IMR-90 (cell line): ENCODE measurements at regions not wholly inside any gene's neighbourhood (a gene's known extent, or its start where the extent isn't known, plus 50 kb on each side); places are given as distances from the start of the nearest gene placed in this dataset.

Experiments
- ATAC-seq: fragments of 200-7000 bp; cut with Tn5 transposase; 2 replicates; pipeline ENCODE4 v1.9.1; 2020; ENCODE audit warnings: low read depth, mild to moderate bottlenecking, moderate library complexity
- BruUV-seq: library from RNA; stranded (reverse); fragments of 400-500 nt; replicated peaks from 2 replicates; lab custom pipeline; 2021; lab: Mats Ljungman, UMichigan
- CTCF ChIA-PET: fragments of 300-600 bp; formaldehyde crosslinking; extraction: SDS; loops from one replicate; lab custom pipeline; 2021; ENCODE audit warnings: antibody characterized with exemption; lab: Yijun Ruan, JAX
- POLR2A ChIA-PET: fragments of 300-600 bp; sonication (Branson Sonifier 250); formaldehyde crosslinking; loops from one replicate; lab custom pipeline; 2022; ENCODE audit warnings: antibody characterized with exemption; ENCODE audit not compliant: unreplicated experiment; lab: Charles Lee
- DNase-seq: peaks from one replicate; pipeline ENCODE4 v3.0.0; 2013
- H2AFZ ChIP-seq: replicated peaks from 2 replicates; pipeline ENCODE3; 2013; ENCODE audit warnings: low read length, mild to moderate bottlenecking; ENCODE audit not compliant: poor library complexity
- H2AK5ac ChIP-seq: 2 replicates; pipeline ENCODE4 v1.6.1; 2013; ENCODE audit warnings: low read depth, low read length, inconsistent platforms
- H2AK9ac ChIP-seq: replicated peaks from 2 replicates; pipeline ENCODE3; 2013; ENCODE audit warnings: mild to moderate bottlenecking, low read depth, low read length, moderate library complexity; ENCODE audit not compliant: poor library complexity
- H2BK120ac ChIP-seq: 2 replicates; pipeline ENCODE4 v1.6.1; 2013; ENCODE audit warnings: low read depth, low read length, inconsistent platforms
- H2BK15ac ChIP-seq: 3 replicates; pipeline ENCODE4 v1.6.1; 2013; ENCODE audit warnings: low read depth, low read length, inconsistent platforms
- H2BK20ac ChIP-seq: 2 replicates; pipeline ENCODE4 v1.6.1; 2013; ENCODE audit warnings: low read depth, mild to moderate bottlenecking, inconsistent platforms, low read length, moderate library complexity
- H2BK5ac ChIP-seq: 2 replicates; pipeline ENCODE4 v1.6.1; 2013; ENCODE audit warnings: mild to moderate bottlenecking, low read depth, low read length, inconsistent platforms; ENCODE audit not compliant: poor library complexity, severe bottlenecking
- H3K14ac ChIP-seq: replicated peaks from 2 replicates; pipeline ENCODE4 v1.6.1; 2013; ENCODE audit warnings: low read depth, low read length, inconsistent platforms
- H3K18ac ChIP-seq: 2 replicates; pipeline ENCODE4 v1.6.1; 2013; ENCODE audit warnings: low read depth, low read length, control low read depth
- H3K23ac ChIP-seq: 2 replicates; pipeline ENCODE4 v1.6.1; 2013; ENCODE audit warnings: low read depth, low read length, inconsistent platforms
- H3K27ac ChIP-seq: 2 replicates; pipeline ENCODE4 v1.5.1; 2013; ENCODE audit warnings: mild to moderate bottlenecking, control low read depth, low read length; ENCODE audit not compliant: insufficient read depth
- H3K27me3 ChIP-seq: 2 replicates; pipeline ENCODE4 v1.6.1; 2013; ENCODE audit warnings: low read length; ENCODE audit not compliant: control insufficient read depth, insufficient read depth
- H3K36me3 ChIP-seq: 2 replicates; pipeline ENCODE4 v1.6.1; 2013; ENCODE audit warnings: low read length, mixed read lengths; ENCODE audit not compliant: control insufficient read depth, insufficient read depth
- H3K4ac ChIP-seq: 2 replicates; pipeline ENCODE4 v1.6.1; 2013; ENCODE audit warnings: low read depth, low read length, inconsistent platforms
- H3K4me1 ChIP-seq: 2 replicates; pipeline ENCODE4 v1.6.1; 2013; ENCODE audit warnings: low read length, mixed read lengths; ENCODE audit not compliant: control insufficient read depth, insufficient read depth
- H3K4me2 ChIP-seq: 2 replicates; pipeline ENCODE4 v1.6.1; 2013; ENCODE audit warnings: low read depth, mild to moderate bottlenecking, control low read depth, low read length, moderate library complexity
- H3K4me3 ChIP-seq: 2 replicates; pipeline ENCODE4 v1.5.1; 2013; ENCODE audit warnings: low read depth, mild to moderate bottlenecking, control low read depth, low read length, moderate library complexity; ENCODE audit not compliant: insufficient read depth
- H3K56ac ChIP-seq: 2 replicates; pipeline ENCODE4 v1.6.1; 2013; ENCODE audit warnings: low read length, inconsistent platforms; ENCODE audit not compliant: insufficient read depth; ENCODE audit errors: extremely low read depth
- H3K79me1 ChIP-seq, 2 experiments: 2 replicates each; pipeline ENCODE4 v1.6.1; 2013; ENCODE audit warnings: low read length in 2 of 2, inconsistent platforms in 1 of 2, low read depth in 1 of 2
- H3K9ac ChIP-seq: 2 replicates; pipeline ENCODE4 v1.6.1; 2013; ENCODE audit warnings: low read depth, low read length, control low read depth
- H3K9me1 ChIP-seq: 2 replicates; pipeline ENCODE4 v1.6.1; 2013; ENCODE audit warnings: low read length, inconsistent platforms; ENCODE audit not compliant: insufficient read depth
- H3K9me3 ChIP-seq: 2 replicates; pipeline ENCODE4 v1.6.1; 2013; ENCODE audit warnings: low read length; ENCODE audit not compliant: control insufficient read depth, insufficient read depth
- H4K20me1 ChIP-seq: 2 replicates; pipeline ENCODE4 v1.6.1; 2013; ENCODE audit warnings: low read length, inconsistent platforms; ENCODE audit not compliant: insufficient read depth
- H4K5ac ChIP-seq: 2 replicates; pipeline ENCODE4 v1.6.1; 2013; ENCODE audit warnings: mild to moderate bottlenecking, low read depth, low read length, control low read depth
- H4K8ac ChIP-seq, 2 experiments: 2 replicates each; pipeline ENCODE4 v1.6.1; 2013; ENCODE audit warnings: low read depth in 2 of 2, low read length in 2 of 2, control low read depth in 1 of 2, inconsistent platforms in 1 of 2
- H4K91ac ChIP-seq: 2 replicates; pipeline ENCODE4 v1.6.1; 2013; ENCODE audit warnings: low read depth, low read length, inconsistent platforms; ENCODE audit not compliant: insufficient read depth
- CEBPB ChIP-seq: IDR thresholded peaks from 2 replicates; pipeline ENCODE4 v1.6.1; 2012; ENCODE audit warnings: low read depth, low read length, improper control_type of control experiment
- CHD1 ChIP-seq: IDR thresholded peaks from 2 replicates; pipeline ENCODE4 v1.6.1; 2012; ENCODE audit warnings: low read depth, low read length, improper control_type of control experiment
- CTCF ChIP-seq: conservative IDR thresholded peaks from 2 replicates; pipeline ENCODE4 v1.5.1; 2012; ENCODE audit warnings: mild to moderate bottlenecking, low read depth, low read length, improper control_type of control experiment
- MAFK ChIP-seq: IDR thresholded peaks from 2 replicates; pipeline ENCODE4 v1.6.1; 2012; ENCODE audit warnings: low read depth, low read length, improper control_type of control experiment
- MAZ ChIP-seq: IDR thresholded peaks from 2 replicates; pipeline ENCODE4 v1.6.1; 2012; ENCODE audit warnings: low read depth, mild to moderate bottlenecking, low read length, improper control_type of control experiment, moderate library complexity, borderline replicate concordance
- MXI1 ChIP-seq: IDR thresholded peaks from 2 replicates; pipeline ENCODE4 v1.6.1; 2012; ENCODE audit warnings: low read depth, mild to moderate bottlenecking, low read length, moderate library complexity, borderline replicate concordance
- POLR2A ChIP-seq: IDR thresholded peaks from 2 replicates; pipeline ENCODE4 v1.6.1; 2012; ENCODE audit warnings: mild to moderate bottlenecking, low read depth, low read length
- RCOR1 ChIP-seq: IDR thresholded peaks from 2 replicates; pipeline ENCODE4 v1.6.1; 2012; ENCODE audit warnings: mild to moderate bottlenecking, low read length, improper control_type of control experiment; ENCODE audit not compliant: insufficient replicate concordance
- USF2 ChIP-seq: fragments of 150-350 bp; IDR thresholded peaks from 2 replicates; pipeline ENCODE4 v1.6.1; 2017; ENCODE audit warnings: mild to moderate bottlenecking, antibody characterized with exemption, low read length, low read depth
- dilution Hi-C: fragments of 300-500 bp; cut with HindIII; formaldehyde crosslinking; loops from one replicate; pipeline ENCODE4 v1.14.3; 2018; ENCODE audit warnings: low sequenced_read_pairs; ENCODE audit not compliant: unreplicated experiment
- in situ Hi-C: fragments of 300-500 bp; cut with MboI; formaldehyde crosslinking; loops from 3 replicates; pipeline ENCODE4 v1.14.3; 2019; ENCODE audit warnings: low sequenced_read_pairs, inconsistent platforms, mixed read lengths
- intact Hi-C: fragments of 100-400 bp; cut with micrococcal nuclease; formaldehyde crosslinking; loops from 2 replicates; pipeline ENCODE4 v1.10.0; 2022

DNA sequence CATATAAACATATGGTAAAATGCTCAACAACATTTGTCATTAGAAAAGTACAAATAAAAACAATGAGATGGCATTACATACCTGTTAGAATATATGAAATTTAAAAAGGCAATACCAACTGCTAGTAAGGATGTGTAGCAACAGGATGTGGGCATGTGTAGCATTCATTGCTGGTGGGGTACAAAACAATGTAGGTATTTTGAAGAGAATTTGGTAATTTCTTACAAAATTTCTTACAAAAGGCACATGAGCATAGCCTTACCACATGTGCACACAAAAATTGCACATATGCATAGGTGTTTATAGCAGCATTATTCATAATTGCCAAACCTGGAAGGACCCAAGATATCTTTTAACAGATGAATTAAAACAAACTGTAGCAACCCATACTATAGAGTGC lies 1355.1 kb upstream of the CITED2 start:
- H3K4me1 ChIP-seq: no peaks in the 10 kb centered on the region
- no peak overlapping the region for H4K91ac ChIP-seq
- ATAC-seq (no peak), DNase-seq (no peak)
- dilution Hi-C loops (no loop called here), in situ Hi-C loops (no loop called here), intact Hi-C loops (no loop called here)
- H3K23ac ChIP-seq: no peak overlapping the region
- H2BK15ac ChIP-seq: no peak overlapping the region
- no peaks in the 10 kb centered on the region for H3K79me1 ChIP-seq
- no peak overlapping the region for H3K18ac ChIP-seq
- no peak overlapping the region for H3K14ac ChIP-seq
- no peaks in the 10 kb centered on the region for H4K20me1 ChIP-seq
- H3K4ac ChIP-seq: no peak overlapping the region
- no peak overlapping the region for H2AK9ac ChIP-seq
- ChIA-PET POLR2A (no interaction called here), CTCF (no interaction called here)
- no peaks in the 10 kb centered on the region for H3K9me1 ChIP-seq
- H3K4me2 ChIP-seq: no peak overlapping the region
- H3K27me3 ChIP-seq: no peaks in the 10 kb centered on the region
- no TSS peak for BruUV-seq
- H3K56ac ChIP-seq: no peak overlapping the region
- H3K36me3 ChIP-seq: no peaks in the 10 kb centered on the region
- no peak for TF ChIP-seq CTCF
- TF ChIP-seq RCOR1: no peak
- TF ChIP-seq CEBPB: no peak
- TF ChIP-seq MAZ: no peak
- no peak for TF ChIP-seq CHD1
- no peak for TF ChIP-seq MAFK
- no peak for TF ChIP-seq USF2
- no peak for TF ChIP-seq MXI1
- TF ChIP-seq POLR2A: no peak
- no peak overlapping the region for H3K9ac ChIP-seq
- H4K8ac ChIP-seq: no peak overlapping the region
- H4K5ac ChIP-seq: no peak overlapping the region
- no peak overlapping the region for H2BK5ac ChIP-seq
- no peak overlapping the region for H3K4me3 ChIP-seq
- no peak overlapping the region for H2BK20ac ChIP-seq
- peaks cover 3% of the 10 kb centered on the region for H3K9me3 ChIP-seq
- H2AFZ ChIP-seq: no peak overlapping the region
- H2AK5ac ChIP-seq: no peak overlapping the region
- no peak overlapping the region for H3K27ac ChIP-seq
- no peak overlapping the region for H2BK120ac ChIP-seq
